Activated naive CD8-positive, alpha-beta T cell treated with anti-CD3 and anti-CD28 coated beads, Interleukin-2, amount 10 ng/mL, durations not matched to agents 7 days and 5 days (primary cell): ENCODE measurements at regions not wholly inside any gene's neighbourhood (a gene's known extent, or its start where the extent isn't known, plus 50 kb on each side); places are given as distances from the start of the nearest gene placed in this dataset.

Experiments used
- ATAC-seq: fragments of 150-1000 bp; cut with Tn5 transposase; one replicate; pipeline ENCODE4 v1.10.0; 2021; ENCODE audit warnings: low read depth, moderate library complexity
- POLR2A ChIA-PET: fragments of 350-600 bp; sonication (Branson Sonifier 250); formaldehyde crosslinking; loops from one replicate; lab custom pipeline; 2021; ENCODE audit warnings: antibody characterized with exemption; lab: Charles Lee
- DNase-seq: peaks from one replicate; pipeline ENCODE4 v3.0.0; 2021
- H3K27ac Mint-ChIP-seq: one replicate; pipeline ENCODE4 v1.8.0; 2022; ENCODE audit warnings: mild to moderate bottlenecking, mixed read lengths
- H3K27me3 Mint-ChIP-seq: one replicate; pipeline ENCODE4 v1.8.0; 2022; ENCODE audit warnings: mild to moderate bottlenecking, moderate library complexity, mixed read lengths
- H3K36me3 Mint-ChIP-seq: one replicate; pipeline ENCODE4 v1.8.0; 2021; ENCODE audit warnings: mild to moderate bottlenecking, mixed read lengths
- H3K4me1 Mint-ChIP-seq: one replicate; pipeline ENCODE4 v1.8.0; 2021; ENCODE audit warnings: mixed read lengths
- H3K4me3 Mint-ChIP-seq: one replicate; pipeline ENCODE4 v1.8.0; 2022; ENCODE audit warnings: mild to moderate bottlenecking, moderate library complexity, mixed read lengths
- H3K9me3 Mint-ChIP-seq: one replicate; pipeline ENCODE4 v1.8.0; 2021; ENCODE audit warnings: mixed read lengths

DNA sequence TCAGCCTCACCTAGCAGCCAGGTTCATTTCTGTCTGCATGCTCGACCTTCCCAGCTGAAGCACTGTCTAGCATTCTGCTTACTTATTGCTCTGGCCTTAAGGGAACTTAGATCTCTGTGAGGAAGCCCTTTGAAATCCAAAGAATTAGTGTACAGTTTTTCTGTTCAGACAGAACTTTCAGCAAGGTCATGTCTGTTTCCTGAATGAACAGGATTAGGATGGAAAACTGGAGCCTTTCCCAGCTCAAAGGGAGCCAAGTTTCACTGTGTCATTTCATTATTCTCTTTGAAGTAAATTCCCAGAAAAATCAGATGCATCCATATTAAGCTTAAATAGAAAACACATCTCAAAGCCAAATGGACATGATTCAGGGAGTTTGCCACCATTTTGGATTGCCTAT lies 457.3 kb upstream of the KCNMB2 start:
- Mint-ChIP-seq H3K4me3 (no peak overlapping the region), H3K4me1 (peaks cover 11% of the 10 kb centered on the region), H3K27me3 (no peaks in the 10 kb centered on the region), H3K9me3 (no peaks in the 10 kb centered on the region), H3K27ac (no peak overlapping the region), H3K36me3 (peaks cover 2% of the 10 kb centered on the region)
- DNase-seq (no peak), ATAC-seq (no peak)
- POLR2A ChIA-PET = no interaction called here

DNA sequence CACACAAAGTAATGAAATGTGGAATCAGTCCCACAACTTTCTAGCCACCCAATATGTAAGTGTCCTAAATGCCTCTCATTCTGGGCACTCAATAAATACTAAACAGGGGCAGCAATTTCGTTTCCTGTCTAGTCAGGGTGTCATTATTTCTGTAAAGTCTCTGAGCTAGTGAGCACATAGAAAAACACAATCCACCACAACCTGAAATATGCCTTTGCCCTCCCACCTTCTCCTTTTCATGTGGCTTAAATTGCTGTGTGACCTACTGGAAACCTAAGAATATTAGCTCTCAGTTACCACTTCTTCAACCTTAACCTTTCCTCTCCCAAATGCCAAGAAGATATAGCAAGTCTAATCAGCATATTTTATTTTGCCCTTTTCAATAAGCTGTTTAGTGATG lies 456.3 kb upstream of the KCNMB2 start:
- Mint-ChIP-seq H3K4me1 (peaks cover 19% of the 10 kb centered on the region), H3K4me3 (no peak overlapping the region), H3K9me3 (no peaks in the 10 kb centered on the region), H3K27me3 (no peaks in the 10 kb centered on the region), H3K27ac (no peak overlapping the region), H3K36me3 (peaks cover 2% of the 10 kb centered on the region)
- POLR2A ChIA-PET = no interaction called here
- DNase-seq (no peak), ATAC-seq (no peak)

GRCh38 chr3:178082326-178082906 lies 453.8 kb upstream of the KCNMB2 start:
- H3K9me3 Mint-ChIP-seq = no peaks in the 10 kb centered on the region
- H3K4me3 Mint-ChIP-seq = no peak overlapping the region
- H3K27me3 Mint-ChIP-seq = no peaks in the 10 kb centered on the region
- ATAC-seq (no peak), DNase-seq (no peak)
- POLR2A ChIA-PET = no interaction called here
- H3K36me3 Mint-ChIP-seq = peaks cover 2% of the 10 kb centered on the region
- peaks cover 17% of the 10 kb centered on the region for H3K4me1 Mint-ChIP-seq
- no peak overlapping the region for H3K27ac Mint-ChIP-seq

- H3K4me1 Mint-ChIP-seq = peaks cover 17% of the 10 kb centered on the region
- ATAC-seq = no peak
- H3K4me3 Mint-ChIP-seq = no peak overlapping the region
These were observed 452.1 kb upstream of the KCNMB2 start for GRCh38 chr3:178083906-178084866.

DNA sequence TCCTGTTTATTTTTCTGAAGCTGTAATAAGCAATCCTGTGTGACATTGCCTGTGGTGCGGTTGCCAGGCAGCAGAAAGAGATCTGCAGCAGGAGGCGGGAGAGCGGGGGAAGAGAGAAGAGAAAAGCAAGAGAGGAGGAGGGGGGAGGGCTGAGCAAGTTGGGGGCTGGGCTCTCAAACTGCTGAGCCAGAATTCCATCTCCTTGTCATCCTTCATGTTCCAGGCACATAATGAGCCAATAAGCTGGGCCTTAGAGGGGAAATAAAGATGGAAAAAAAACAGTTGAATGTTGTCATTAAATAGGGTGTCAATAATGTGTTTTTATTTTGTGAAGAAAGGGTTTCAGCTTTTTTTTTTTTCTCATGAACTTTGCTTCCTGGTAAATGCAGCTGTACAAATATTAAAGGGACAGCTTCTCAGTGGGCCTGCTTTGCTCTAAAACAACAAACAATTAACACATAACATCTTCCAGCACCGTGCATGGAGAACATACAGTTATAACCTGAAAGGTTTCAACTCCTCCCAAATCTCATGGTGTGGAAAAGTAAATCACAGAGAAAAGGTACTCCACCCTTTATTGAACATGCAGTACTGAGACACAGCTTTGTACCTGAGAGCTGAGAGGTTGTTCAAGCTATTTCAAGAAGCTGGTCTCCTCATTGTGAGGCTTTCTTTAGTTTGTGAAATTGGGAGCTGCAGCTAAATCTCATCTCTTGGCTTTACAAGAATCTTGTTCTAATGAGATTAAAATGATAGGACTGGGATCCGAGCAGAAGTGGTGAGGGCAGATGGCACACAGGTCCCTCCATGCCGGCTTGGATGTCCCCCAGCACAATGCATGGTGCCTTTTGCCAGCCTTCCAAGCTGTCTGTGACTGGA lies 451.1 kb upstream of the KCNMB2 start:
- Mint-ChIP-seq H3K27me3 (no peaks in the 10 kb centered on the region), H3K4me1 (peaks cover 14% of the 10 kb centered on the region), H3K27ac (no peak overlapping the region), H3K9me3 (no peaks in the 10 kb centered on the region), H3K36me3 (peaks cover 2% of the 10 kb centered on the region), H3K4me3 (no peak overlapping the region)
- peak; percentile 50 for ATAC-seq
- POLR2A ChIA-PET = no interaction called here
- DNase-seq = no peak

More at GRCh38 chr3:178083906-178084866, 452.1 kb upstream of the KCNMB2 start:
- no peak overlapping the region for H3K27ac Mint-ChIP-seq
- peaks cover 2% of the 10 kb centered on the region for H3K36me3 Mint-ChIP-seq
- no peaks in the 10 kb centered on the region for H3K9me3 Mint-ChIP-seq
- POLR2A ChIA-PET = no interaction called here
- no peaks in the 10 kb centered on the region for H3K27me3 Mint-ChIP-seq
- DNase-seq = no peak

DNA sequence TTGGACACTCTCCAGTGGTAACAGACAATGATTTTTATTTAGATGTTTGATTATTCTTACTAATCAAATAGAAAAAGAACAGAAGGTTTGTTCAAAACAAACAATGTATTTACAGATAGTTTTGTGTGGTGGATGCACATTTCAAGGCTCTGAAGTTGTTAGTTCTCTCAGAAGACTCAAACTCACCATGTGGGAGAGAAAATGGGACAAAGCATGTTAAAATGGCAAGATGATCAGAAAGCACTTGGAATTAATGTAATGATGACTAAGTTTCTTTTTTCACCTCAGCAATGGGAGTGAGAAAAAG lies 450.5 kb upstream of the KCNMB2 start:
- Mint-ChIP-seq H3K36me3 (peaks cover 2% of the 10 kb centered on the region), H3K27me3 (no peaks in the 10 kb centered on the region), H3K27ac (no peak overlapping the region), H3K9me3 (no peaks in the 10 kb centered on the region), H3K4me3 (no peak overlapping the region), H3K4me1 (peaks cover 13% of the 10 kb centered on the region)
- POLR2A ChIA-PET = no interaction called here
- no peak for DNase-seq
- no peak for ATAC-seq

DNA sequence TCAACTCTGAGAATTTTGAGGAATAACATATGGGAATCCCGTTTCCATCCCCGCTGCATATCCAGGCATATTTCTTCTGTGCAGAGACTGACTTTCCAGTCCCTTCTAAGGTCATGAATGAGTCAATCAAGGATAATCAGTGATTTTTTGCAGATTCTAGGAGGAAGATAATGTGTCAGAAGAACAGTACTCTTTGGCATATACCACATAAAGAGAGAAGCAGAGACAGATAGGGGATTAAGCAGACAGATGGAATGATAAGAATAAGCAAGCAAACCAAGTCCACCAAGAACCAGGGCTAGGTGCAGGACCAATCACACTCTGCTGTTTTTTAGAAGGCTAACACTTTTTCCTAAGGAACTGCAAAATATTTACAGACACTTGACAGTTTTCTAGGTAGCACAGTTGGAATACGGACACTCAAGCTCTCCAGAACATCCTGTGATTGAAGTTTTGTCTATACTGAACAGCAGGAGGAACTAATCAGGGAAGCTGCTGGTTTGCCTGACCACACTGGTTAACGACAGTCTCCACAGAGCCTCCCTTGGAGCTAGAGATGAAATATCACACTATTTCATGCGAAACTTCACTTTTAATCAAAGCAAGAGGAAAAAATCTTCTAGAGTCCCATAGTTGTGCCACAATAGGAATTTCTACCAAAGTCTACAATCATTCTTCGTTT lies 450.0 kb upstream of the KCNMB2 start:
- Mint-ChIP-seq H3K36me3 (no peaks in the 10 kb centered on the region), H3K27ac (no peak overlapping the region), H3K4me3 (no peak overlapping the region), H3K9me3 (no peaks in the 10 kb centered on the region), H3K27me3 (no peaks in the 10 kb centered on the region), H3K4me1 (peaks cover 13% of the 10 kb centered on the region)
- DNase-seq (no peak), ATAC-seq (no peak)
- POLR2A ChIA-PET = no interaction called here

- H3K4me1 Mint-ChIP-seq = peaks cover 13% of the 10 kb centered on the region
- H3K27ac Mint-ChIP-seq = no peak overlapping the region
- DNase-seq (no peak), ATAC-seq (no peak)
- H3K9me3 Mint-ChIP-seq = peaks cover under 1% of the 10 kb centered on the region
- peaks cover under 1% of the 10 kb centered on the region for H3K36me3 Mint-ChIP-seq
- no peaks in the 10 kb centered on the region for H3K27me3 Mint-ChIP-seq
- POLR2A ChIA-PET = no interaction called here
- no peak overlapping the region for H3K4me3 Mint-ChIP-seq
These were observed 448.9 kb upstream of the KCNMB2 start for GRCh38 chr3:178087376-178087775.

GRCh38 chr3:178088963-178089362 lies 447.3 kb upstream of the KCNMB2 start:
- H3K4me3 Mint-ChIP-seq = no peak overlapping the region

GRCh38 chr3:178090899-178091298 lies 445.3 kb upstream of the KCNMB2 start:
- H3K27ac Mint-ChIP-seq = no peak overlapping the region
- H3K4me3 Mint-ChIP-seq = no peak overlapping the region
- H3K36me3 Mint-ChIP-seq = peaks cover 2% of the 10 kb centered on the region
- DNase-seq = no peak
- POLR2A ChIA-PET = no interaction called here
- H3K4me1 Mint-ChIP-seq = no peaks in the 10 kb centered on the region
- no peaks in the 10 kb centered on the region for H3K27me3 Mint-ChIP-seq
- peaks cover 2% of the 10 kb centered on the region for H3K9me3 Mint-ChIP-seq
- no peak for ATAC-seq

More at GRCh38 chr3:178088963-178089362, 447.3 kb upstream of the KCNMB2 start:
- ATAC-seq = no peak
- H3K27me3 Mint-ChIP-seq = no peaks in the 10 kb centered on the region
- no peak for DNase-seq
- H3K9me3 Mint-ChIP-seq = peaks cover 2% of the 10 kb centered on the region
- peaks cover 2% of the 10 kb centered on the region for H3K36me3 Mint-ChIP-seq
- POLR2A ChIA-PET = no interaction called here
- H3K4me1 Mint-ChIP-seq = peaks cover 10% of the 10 kb centered on the region
- no peak overlapping the region for H3K27ac Mint-ChIP-seq

DNA sequence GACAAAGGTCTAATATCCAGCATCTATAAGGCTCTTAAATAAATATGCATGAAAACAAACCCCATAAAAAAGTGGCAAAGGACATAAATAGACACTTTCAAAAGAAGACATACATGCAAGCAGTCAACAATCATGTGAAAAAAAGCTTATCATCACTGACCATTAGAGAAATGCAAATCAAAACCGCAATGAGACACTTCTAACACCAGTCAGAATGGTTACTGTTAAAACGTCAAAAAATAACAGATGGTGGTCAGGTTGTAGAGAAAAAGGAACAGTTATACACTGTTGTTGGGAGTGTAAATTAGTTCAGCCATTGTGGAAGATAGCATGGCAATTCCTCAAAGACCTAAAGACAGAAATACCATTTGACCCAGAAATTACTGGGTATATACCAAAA lies 440.7 kb upstream of the KCNMB2 start:
- ATAC-seq (no peak), DNase-seq (no peak)
- Mint-ChIP-seq H3K36me3 (peaks cover 2% of the 10 kb centered on the region), H3K27ac (no peak overlapping the region), H3K4me1 (no peaks in the 10 kb centered on the region), H3K9me3 (peaks cover 2% of the 10 kb centered on the region), H3K27me3 (no peaks in the 10 kb centered on the region), H3K4me3 (no peak overlapping the region)
- POLR2A ChIA-PET = no interaction called here

DNA sequence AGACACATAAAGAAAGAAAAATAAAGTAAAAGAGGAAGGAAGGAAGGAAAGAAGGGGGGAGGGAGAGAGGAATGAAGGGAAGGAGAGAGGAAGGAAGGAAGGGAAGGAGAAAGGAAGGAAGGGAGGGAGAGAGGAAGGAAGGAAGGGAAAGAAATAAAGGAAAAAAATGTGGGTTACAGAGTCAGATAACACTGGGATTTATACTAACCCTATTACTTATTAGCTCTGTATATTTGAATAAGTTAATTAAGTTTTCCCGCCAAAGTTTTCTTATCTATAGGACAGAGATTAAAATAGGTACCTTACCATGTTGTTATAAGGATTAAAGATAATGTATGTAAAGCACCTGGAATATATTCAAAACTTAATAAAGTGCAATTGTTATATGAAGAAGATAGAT lies 439.3 kb upstream of the KCNMB2 start:
- no peak overlapping the region for H3K27ac Mint-ChIP-seq
- H3K4me1 Mint-ChIP-seq = no peaks in the 10 kb centered on the region
- POLR2A ChIA-PET = no interaction called here
- H3K4me3 Mint-ChIP-seq = no peak overlapping the region
- ATAC-seq (no peak), DNase-seq (no peak)
- H3K9me3 Mint-ChIP-seq = peaks cover 2% of the 10 kb centered on the region
- H3K27me3 Mint-ChIP-seq = no peaks in the 10 kb centered on the region
- peaks cover 2% of the 10 kb centered on the region for H3K36me3 Mint-ChIP-seq

GRCh38 chr3:178097576-178097975 lies 438.7 kb upstream of the KCNMB2 start:
- H3K4me3 Mint-ChIP-seq = no peak overlapping the region
- no peaks in the 10 kb centered on the region for H3K4me1 Mint-ChIP-seq
- POLR2A ChIA-PET = no interaction called here
- no peaks in the 10 kb centered on the region for H3K27me3 Mint-ChIP-seq
- H3K9me3 Mint-ChIP-seq = no peaks in the 10 kb centered on the region
- no peaks in the 10 kb centered on the region for H3K36me3 Mint-ChIP-seq
- no peak overlapping the region for H3K27ac Mint-ChIP-seq
- ATAC-seq (no peak), DNase-seq (no peak)
